ENCODE measurements at regions not wholly inside any gene's neighbourhood (a gene's known extent, or its start where the extent isn't known, plus 50 kb on each side); places are given as distances from the start of the nearest gene placed in this dataset.
A peak's percentile ranks its signal among the peaks of the same experiment; 100 is the strongest.
"Not testable (repeated sequence)": the region's sequence is repeated elsewhere in the genome, so short reads cannot be mapped to it uniquely, and the experiment has no call there.

- H3K27me3 ChIP-seq (ENCODE audit: control insufficient read depth in 2 of 2, insufficient read depth in 1 of 2, low read length in 1 of 2) = no peaks in the 10 kb centered on the region
- no peak overlapping the region for H3K27ac ChIP-seq (ENCODE audit: low read depth in 1 of 2, low read length in 1 of 2)
- H3K9me3 ChIP-seq (ENCODE audit: control insufficient read depth in 2 of 2, insufficient read depth in 1 of 2, low read length in 1 of 2) = no peaks in the 10 kb centered on the region
- H3K4me3 ChIP-seq (ENCODE audit: low read length in 2 of 2) = no peak overlapping the region
- H3K36me3 ChIP-seq (ENCODE audit: control insufficient read depth in 2 of 2, insufficient read depth in 2 of 2, low read length in 1 of 2) = no peaks in the 10 kb centered on the region
- 98% methylated on average over 1 of the region's 1 CpG for WGBS
- no peaks in the 10 kb centered on the region for H3K4me1 ChIP-seq (ENCODE audit: control insufficient read depth in 2 of 2, insufficient read depth in 2 of 2, low read length in 2 of 2)
- DNase-seq (ENCODE audit: low read depth in 6 of 9, low spot score in 9 of 9) = no peak
Measured at GRCh38 chr6:85346196-85346595, 103.7 kb upstream of the NT5E start.

- no peak overlapping the region for H3K4me3 ChIP-seq (ENCODE audit: low read length in 2 of 2)
- no peak for DNase-seq (ENCODE audit: low read depth in 6 of 9, low spot score in 9 of 9)
- no peaks in the 10 kb centered on the region for H3K36me3 ChIP-seq (ENCODE audit: control insufficient read depth in 2 of 2, insufficient read depth in 2 of 2, low read length in 1 of 2)
- H3K9me3 ChIP-seq (ENCODE audit: control insufficient read depth in 2 of 2, insufficient read depth in 1 of 2, low read length in 1 of 2) = no peaks in the 10 kb centered on the region
- 83% methylated on average over 1 of the region's 1 CpG for WGBS
- H3K27ac ChIP-seq (ENCODE audit: low read depth in 1 of 2, low read length in 1 of 2) = no peak overlapping the region
- H3K4me1 ChIP-seq (ENCODE audit: control insufficient read depth in 2 of 2, insufficient read depth in 2 of 2, low read length in 2 of 2) = no peaks in the 10 kb centered on the region
- H3K27me3 ChIP-seq (ENCODE audit: control insufficient read depth in 2 of 2, insufficient read depth in 1 of 2, low read length in 1 of 2) = no peaks in the 10 kb centered on the region
Measured at GRCh38 chr6:85344996-85345395, 104.9 kb upstream of the NT5E start.

GRCh38 chr6:85343428-85343827 is 106.5 kb upstream of the NT5E start:
- no peak for DNase-seq (ENCODE audit: low read depth in 6 of 9, low spot score in 9 of 9)
- Histone ChIP-seq H3K27me3 (ENCODE audit: control insufficient read depth in 2 of 2, insufficient read depth in 1 of 2, low read length in 1 of 2) (no peaks in the 10 kb centered on the region), H3K4me1 (ENCODE audit: control insufficient read depth in 2 of 2, insufficient read depth in 2 of 2, low read length in 2 of 2) (no peaks in the 10 kb centered on the region), H3K9me3 (ENCODE audit: control insufficient read depth in 2 of 2, insufficient read depth in 1 of 2, low read length in 1 of 2) (no peaks in the 10 kb centered on the region), H3K27ac (ENCODE audit: low read depth in 1 of 2, low read length in 1 of 2) (no peak overlapping the region), H3K36me3 (ENCODE audit: control insufficient read depth in 2 of 2, insufficient read depth in 2 of 2, low read length in 1 of 2) (no peaks in the 10 kb centered on the region), H3K4me3 (ENCODE audit: low read length in 2 of 2) (no peak overlapping the region)
- WGBS = 92% methylated on average over 1 of the region's 1 CpG

- Histone ChIP-seq H3K4me3 (ENCODE audit: low read length in 2 of 2) (no peak overlapping the region), H3K9me3 (ENCODE audit: control insufficient read depth in 2 of 2, insufficient read depth in 1 of 2, low read length in 1 of 2) (no peaks in the 10 kb centered on the region), H3K27me3 (ENCODE audit: control insufficient read depth in 2 of 2, insufficient read depth in 1 of 2, low read length in 1 of 2) (no peaks in the 10 kb centered on the region), H3K36me3 (ENCODE audit: control insufficient read depth in 2 of 2, insufficient read depth in 2 of 2, low read length in 1 of 2) (no peaks in the 10 kb centered on the region), H3K27ac (ENCODE audit: low read depth in 1 of 2, low read length in 1 of 2) (no peak overlapping the region), H3K4me1 (ENCODE audit: control insufficient read depth in 2 of 2, insufficient read depth in 2 of 2, low read length in 2 of 2) (no peaks in the 10 kb centered on the region)
- DNase-seq (ENCODE audit: low read depth in 6 of 9, low spot score in 9 of 9) = no peak
- WGBS = 73% methylated on average over 4 of the region's 4 CpGs
Measured at GRCh38 chr6:85329196-85329595, 120.7 kb upstream of the NT5E start.

- H3K36me3 ChIP-seq (ENCODE audit: control insufficient read depth in 2 of 2, insufficient read depth in 2 of 2, low read length in 1 of 2); H3K4me3 ChIP-seq (ENCODE audit: low read length in 2 of 2); H3K27ac ChIP-seq (ENCODE audit: low read depth in 1 of 2, low read length in 1 of 2); H3K27me3 ChIP-seq (ENCODE audit: control insufficient read depth in 2 of 2, insufficient read depth in 1 of 2, low read length in 1 of 2); H3K4me1 ChIP-seq (ENCODE audit: control insufficient read depth in 2 of 2, insufficient read depth in 2 of 2, low read length in 2 of 2); H3K9me3 ChIP-seq (ENCODE audit: control insufficient read depth in 2 of 2, insufficient read depth in 1 of 2, low read length in 1 of 2); DNase-seq (ENCODE audit: low read depth in 6 of 9, low spot score in 9 of 9): not testable (repeated sequence)
- WGBS = 96% methylated on average over 29 of the region's 31 CpGs
Measured at GRCh38 chr6:85325811-85326210, 124.1 kb upstream of the NT5E start.

GRCh38 chr6:85323435-85324040 is 126.3 kb upstream of the NT5E start:
- WGBS = 35% methylated on average over 9 of the region's 9 CpGs
- Histone ChIP-seq H3K36me3 (ENCODE audit: control insufficient read depth in 2 of 2, insufficient read depth in 2 of 2, low read length in 1 of 2) (no peaks in the 10 kb centered on the region), H3K27me3 (ENCODE audit: control insufficient read depth in 2 of 2, insufficient read depth in 1 of 2, low read length in 1 of 2) (no peaks in the 10 kb centered on the region), H3K4me3 (ENCODE audit: low read length in 2 of 2) (no peak overlapping the region), H3K27ac (ENCODE audit: low read depth in 1 of 2, low read length in 1 of 2) (no peak overlapping the region), H3K4me1 (ENCODE audit: control insufficient read depth in 2 of 2, insufficient read depth in 2 of 2, low read length in 2 of 2) (no peaks in the 10 kb centered on the region), H3K9me3 (ENCODE audit: control insufficient read depth in 2 of 2, insufficient read depth in 1 of 2, low read length in 1 of 2) (no peaks in the 10 kb centered on the region)
- DNase-seq (ENCODE audit: low read depth in 6 of 9, low spot score in 9 of 9) = peak; percentile 36 to 86 (median 65)

GRCh38 chr6:85322446-85323105 is 127.3 kb upstream of the NT5E start:
- Histone ChIP-seq H3K4me3 (ENCODE audit: low read length in 2 of 2) (no peak overlapping the region), H3K36me3 (ENCODE audit: control insufficient read depth in 2 of 2, insufficient read depth in 2 of 2, low read length in 1 of 2) (no peaks in the 10 kb centered on the region), H3K4me1 (ENCODE audit: control insufficient read depth in 2 of 2, insufficient read depth in 2 of 2, low read length in 2 of 2) (no peaks in the 10 kb centered on the region), H3K9me3 (ENCODE audit: control insufficient read depth in 2 of 2, insufficient read depth in 1 of 2, low read length in 1 of 2) (peaks cover 0 to 5% of the 10 kb centered on the region in 2 donors), H3K27me3 (ENCODE audit: control insufficient read depth in 2 of 2, insufficient read depth in 1 of 2, low read length in 1 of 2) (no peaks in the 10 kb centered on the region), H3K27ac (ENCODE audit: low read depth in 1 of 2, low read length in 1 of 2) (no peak overlapping the region)
- WGBS = 45% methylated on average over 2 of the region's 2 CpGs
- no peak for DNase-seq (ENCODE audit: low read depth in 6 of 9, low spot score in 9 of 9)

GRCh38 chr6:85321906-85322305 is 128.0 kb upstream of the NT5E start:
- no peak for DNase-seq (ENCODE audit: low read depth in 6 of 9, low spot score in 9 of 9)
- no peaks in the 10 kb centered on the region for H3K27me3 ChIP-seq (ENCODE audit: control insufficient read depth in 2 of 2, insufficient read depth in 1 of 2, low read length in 1 of 2)
- no peak overlapping the region for H3K27ac ChIP-seq (ENCODE audit: low read depth in 1 of 2, low read length in 1 of 2)
- no peaks in the 10 kb centered on the region for H3K4me1 ChIP-seq (ENCODE audit: control insufficient read depth in 2 of 2, insufficient read depth in 2 of 2, low read length in 2 of 2)
- 93% methylated on average over 2 of the region's 2 CpGs for WGBS
- peaks cover 0 to 5% of the 10 kb centered on the region in 2 donors for H3K9me3 ChIP-seq (ENCODE audit: control insufficient read depth in 2 of 2, insufficient read depth in 1 of 2, low read length in 1 of 2)
- H3K4me3 ChIP-seq (ENCODE audit: low read length in 2 of 2) = no peak overlapping the region
- no peaks in the 10 kb centered on the region for H3K36me3 ChIP-seq (ENCODE audit: control insufficient read depth in 2 of 2, insufficient read depth in 2 of 2, low read length in 1 of 2)

- Histone ChIP-seq H3K27ac (ENCODE audit: low read depth in 1 of 2, low read length in 1 of 2) (no peak overlapping the region), H3K27me3 (ENCODE audit: control insufficient read depth in 2 of 2, insufficient read depth in 1 of 2, low read length in 1 of 2) (no peaks in the 10 kb centered on the region), H3K36me3 (ENCODE audit: control insufficient read depth in 2 of 2, insufficient read depth in 2 of 2, low read length in 1 of 2) (no peaks in the 10 kb centered on the region), H3K4me1 (ENCODE audit: control insufficient read depth in 2 of 2, insufficient read depth in 2 of 2, low read length in 2 of 2) (no peaks in the 10 kb centered on the region), H3K4me3 (ENCODE audit: low read length in 2 of 2) (no peak overlapping the region), H3K9me3 (ENCODE audit: control insufficient read depth in 2 of 2, insufficient read depth in 1 of 2, low read length in 1 of 2) (peaks cover 0 to 5% of the 10 kb centered on the region in 2 donors)
- DNase-seq (ENCODE audit: low read depth in 6 of 9, low spot score in 9 of 9) = no peak
- WGBS = 87% methylated on average over 7 of the region's 7 CpGs
Measured at GRCh38 chr6:85314586-85314985, 135.3 kb upstream of the NT5E start.
